HG03095 (cell line): ENCODE measurements at regions not wholly inside any gene's neighbourhood (a gene's known extent, or its start where the extent isn't known, plus 50 kb on each side); places are given as distances from the start of the nearest gene placed in this dataset.
A peak's percentile ranks its signal among the peaks of the same experiment; 100 is the strongest.
"Not testable (repeated sequence)": the region's sequence is repeated elsewhere in the genome, so short reads cannot be mapped to it uniquely, and the experiment has no call there.

Source experiments
- ATAC-seq: cut with Tn5 transposase; IDR thresholded peaks from one replicate; pipeline ENCODE4 v1.9.1; 2021; ENCODE audit warnings: moderate library complexity; ENCODE audit not compliant: unreplicated experiment

DNA sequence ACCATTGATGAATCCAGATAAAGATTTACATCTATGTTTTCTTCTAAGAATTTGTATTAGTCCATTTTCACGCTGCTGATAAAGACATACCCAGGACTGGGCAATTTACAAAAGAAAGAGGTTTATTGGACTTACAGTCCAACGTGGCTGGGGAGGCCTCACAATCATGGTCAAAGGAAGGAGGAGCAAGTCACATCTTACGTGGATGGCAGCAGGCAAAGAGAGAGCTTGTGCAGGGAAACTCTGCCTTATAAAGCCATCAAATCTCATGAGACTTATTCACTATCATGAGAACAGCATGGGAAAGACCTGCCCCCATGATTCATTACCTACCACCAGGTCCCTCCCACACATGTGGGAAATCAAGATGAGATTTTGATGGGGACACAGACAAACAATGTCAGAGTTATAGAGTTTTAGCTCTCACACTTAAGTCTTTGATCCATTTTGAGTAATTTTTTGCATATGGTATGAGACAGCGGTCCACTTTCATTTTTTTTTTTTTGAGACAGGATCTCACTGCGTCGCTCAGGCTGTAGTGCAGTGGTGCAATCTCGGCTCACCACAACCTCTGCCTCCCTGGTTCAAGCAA, 53.5 kb upstream of the JADE2 start:
- ATAC-seq = not testable (repeated sequence)

- no peak for ATAC-seq
Measured at GRCh38 chr5:134468921-134469400, 56.5 kb upstream of the JADE2 start.

- ATAC-seq = no peak
Measured at GRCh38 chr5:134467231-134467630, 55.5 kb upstream of the CDKN2AIPNL start.

DNA sequence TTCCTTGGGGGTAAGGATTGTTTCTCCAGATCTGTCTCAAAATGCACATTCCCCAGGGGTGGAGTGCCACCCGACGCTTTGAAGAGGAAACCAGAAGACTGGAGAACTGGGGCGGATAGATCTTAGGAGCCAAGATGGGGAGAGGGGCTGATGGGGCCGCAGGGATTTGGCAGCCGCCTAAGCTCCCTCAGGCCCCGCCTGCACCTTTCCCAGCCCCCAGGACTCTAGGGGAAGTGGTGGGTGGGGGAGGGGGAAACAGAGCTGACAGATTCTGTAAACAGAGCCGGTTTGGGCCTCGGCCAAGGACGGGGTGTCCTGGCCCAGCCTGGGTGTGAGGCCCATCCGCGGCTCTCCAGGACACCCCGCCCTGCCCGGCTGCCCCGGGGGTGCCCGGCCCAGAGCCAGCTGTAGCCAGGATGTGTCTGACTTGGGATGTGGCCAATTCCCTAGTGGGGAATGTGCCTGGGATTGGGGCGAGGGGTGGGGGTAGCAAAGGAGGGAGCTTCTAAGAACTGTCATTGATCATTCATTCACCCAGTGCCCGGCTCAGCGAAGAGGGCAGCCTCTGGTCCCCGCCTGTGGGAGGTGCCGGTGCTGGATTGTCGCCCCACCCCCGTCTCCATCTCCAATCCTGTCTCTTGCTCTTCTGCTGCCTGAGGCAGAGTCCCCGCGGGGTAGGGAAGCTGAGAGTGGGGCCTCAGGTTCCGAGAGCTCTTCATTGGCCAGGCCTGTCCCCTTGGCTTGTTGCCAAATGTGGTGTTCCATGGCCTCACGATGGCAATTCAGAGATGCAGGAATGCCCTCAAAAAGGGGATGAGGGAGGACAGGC, 54.8 kb upstream of the CDKN2AIPNL start:
- peak; percentile 6 for ATAC-seq

- ATAC-seq = peak; percentile 88
Measured at GRCh38 chr5:134465816-134466240, 54.1 kb upstream of the CDKN2AIPNL start.

DNA sequence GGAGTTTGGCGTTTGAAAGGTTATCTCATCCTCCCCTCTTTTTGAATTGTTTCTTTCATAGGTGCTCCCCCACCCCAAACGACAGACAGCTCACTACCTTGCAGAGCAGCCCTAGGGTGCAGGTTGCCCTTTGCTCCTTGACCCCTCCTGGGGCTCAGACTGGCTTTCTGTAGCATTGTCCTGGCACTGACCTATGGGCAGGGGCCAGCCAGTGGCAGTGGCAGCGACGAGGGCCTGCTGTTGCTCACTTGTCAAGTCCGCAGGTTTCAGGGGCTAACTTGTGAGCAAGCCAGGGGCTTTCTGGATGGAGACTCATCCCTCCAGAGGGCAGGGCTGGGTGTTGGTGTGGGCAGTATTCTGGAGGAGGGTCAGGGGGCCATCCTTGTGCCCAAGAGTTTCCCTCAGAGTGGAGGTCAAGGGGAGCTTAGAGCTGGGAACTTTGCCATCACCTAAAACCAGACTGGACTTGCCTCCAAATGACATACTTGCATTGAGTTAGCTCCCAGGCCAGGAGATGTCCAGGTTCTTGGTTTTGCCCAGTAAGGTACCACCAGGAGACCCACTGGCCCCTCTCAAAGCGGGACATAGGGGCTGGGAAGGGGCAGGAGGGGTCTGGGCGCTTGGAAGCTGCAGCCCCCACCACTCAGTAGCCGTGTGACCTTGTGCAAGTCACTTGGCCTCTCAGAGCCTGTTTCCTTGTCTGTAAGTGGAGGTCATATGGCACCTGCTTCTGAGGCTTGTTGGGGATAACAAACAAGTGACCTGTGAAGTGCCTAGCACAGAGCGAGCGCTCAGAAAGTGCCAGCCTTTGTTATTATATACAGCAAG, 53.5 kb upstream of the CDKN2AIPNL start:
- peak; percentile 34 for ATAC-seq

DNA sequence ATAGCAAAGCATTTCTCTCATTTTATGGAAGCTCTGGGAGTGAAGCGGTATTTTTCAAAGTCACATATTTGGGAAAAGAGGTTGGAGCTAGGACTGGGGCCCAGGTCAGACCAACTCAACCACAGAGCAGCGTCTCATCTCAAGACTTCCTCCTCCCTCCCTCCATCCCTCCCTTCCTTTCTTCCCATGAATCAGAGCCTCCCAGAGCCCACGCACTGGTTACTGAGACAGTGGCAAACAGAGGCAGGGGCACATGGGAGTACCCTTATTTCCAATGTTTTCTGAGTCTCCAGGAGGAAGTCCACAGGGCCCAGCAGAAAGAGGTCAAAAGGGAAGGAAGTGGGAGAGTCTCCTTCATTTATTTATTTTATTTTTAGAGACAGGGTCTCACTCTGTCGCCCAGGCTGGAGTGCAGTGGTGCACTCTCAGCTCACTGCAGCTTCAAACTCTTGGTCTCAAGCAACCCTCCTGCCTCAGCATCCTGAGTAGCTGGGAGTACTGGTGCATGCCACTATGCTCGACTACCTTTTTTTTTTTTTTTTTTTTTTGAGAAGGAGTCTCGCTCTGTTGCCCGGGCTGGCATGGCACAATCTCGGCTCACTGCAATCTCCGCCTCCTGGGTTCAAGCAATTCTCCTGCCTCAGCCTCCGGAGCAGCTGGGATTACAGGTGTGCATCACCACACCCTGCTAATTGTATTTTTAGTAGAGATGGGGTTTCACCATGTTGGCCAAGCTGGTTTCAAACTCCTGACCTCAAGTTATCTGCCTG, 52.5 kb upstream of the CDKN2AIPNL start:
- no peak for ATAC-seq

GRCh38 chr5:134463176-134463720, 51.6 kb upstream of the CDKN2AIPNL start:
- ATAC-seq = no peak

- ATAC-seq = no peak
Measured at GRCh38 chr5:134462761-134463160, 51.1 kb upstream of the CDKN2AIPNL start.

DNA sequence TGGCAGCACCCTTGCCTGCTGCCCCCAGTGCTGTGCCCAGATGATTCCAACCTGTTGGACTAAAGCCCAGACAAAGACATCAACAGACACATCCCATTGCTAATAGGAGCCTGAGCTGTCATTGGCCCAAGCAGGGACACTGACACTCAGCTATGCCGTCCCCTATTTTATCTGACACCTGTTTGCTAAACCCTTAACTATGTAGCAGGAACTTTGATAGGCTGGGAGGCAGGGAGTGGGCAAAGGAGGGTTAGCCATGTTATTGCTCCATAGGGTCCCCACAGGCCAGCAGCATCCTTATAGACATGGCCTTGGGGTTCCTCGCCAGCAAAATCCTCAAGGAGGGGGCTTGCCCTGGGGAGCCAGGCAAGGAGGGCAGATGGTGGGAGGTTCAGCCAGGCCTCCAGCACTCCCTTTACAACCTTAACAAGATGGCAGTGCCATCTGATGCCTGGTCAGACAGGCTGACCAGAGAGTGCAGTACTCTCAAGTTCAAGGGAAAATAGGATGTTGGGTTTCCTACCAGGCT, 50.4 kb upstream of the CDKN2AIPNL start:
- no peak for ATAC-seq
